ENCODE measurements at regions not wholly inside any gene's neighbourhood (a gene's known extent, or its start where the extent isn't known, plus 50 kb on each side); places are given as distances from the start of the nearest gene placed in this dataset.

GRCh38 chr15:35211240-35211902 lies 126.3 kb upstream of the NANOGP8 start:
- no peak overlapping the region for H3K27ac ChIP-seq (replicated peaks)
- TF ChIP-seq, protein P1, sequence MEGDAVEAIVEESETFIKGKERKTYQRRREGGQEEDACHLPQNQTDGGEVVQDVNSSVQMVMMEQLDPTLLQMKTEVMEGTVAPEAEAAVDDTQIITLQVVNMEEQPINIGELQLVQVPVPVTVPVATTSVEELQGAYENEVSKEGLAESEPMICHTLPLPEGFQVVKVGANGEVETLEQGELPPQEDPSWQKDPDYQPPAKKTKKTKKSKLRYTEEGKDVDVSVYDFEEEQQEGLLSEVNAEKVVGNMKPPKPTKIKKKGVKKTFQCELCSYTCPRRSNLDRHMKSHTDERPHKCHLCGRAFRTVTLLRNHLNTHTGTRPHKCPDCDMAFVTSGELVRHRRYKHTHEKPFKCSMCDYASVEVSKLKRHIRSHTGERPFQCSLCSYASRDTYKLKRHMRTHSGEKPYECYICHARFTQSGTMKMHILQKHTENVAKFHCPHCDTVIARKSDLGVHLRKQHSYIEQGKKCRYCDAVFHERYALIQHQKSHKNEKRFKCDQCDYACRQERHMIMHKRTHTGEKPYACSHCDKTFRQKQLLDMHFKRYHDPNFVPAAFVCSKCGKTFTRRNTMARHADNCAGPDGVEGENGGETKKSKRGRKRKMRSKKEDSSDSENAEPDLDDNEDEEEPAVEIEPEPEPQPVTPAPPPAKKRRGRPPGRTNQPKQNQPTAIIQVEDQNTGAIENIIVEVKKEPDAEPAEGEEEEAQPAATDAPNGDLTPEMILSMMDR (IDR thresholded peaks at IDR 0.05; ENCODE audit: borderline replicate concordance): no peak
- H3K4me1 ChIP-seq: peaks cover 16% of the 10 kb centered on the region
- no peaks in the 10 kb centered on the region for H3K9me3 ChIP-seq (replicated peaks)
- intact Hi-C loops (cut with micrococcal nuclease): no loop called here
- H3K4me3 ChIP-seq: no peak overlapping the region
- no peaks in the 10 kb centered on the region for H3K27me3 ChIP-seq (ENCODE audit: low read depth)
- DNase-seq: no peak
- no peaks in the 10 kb centered on the region for H3K36me3 ChIP-seq

DNA sequence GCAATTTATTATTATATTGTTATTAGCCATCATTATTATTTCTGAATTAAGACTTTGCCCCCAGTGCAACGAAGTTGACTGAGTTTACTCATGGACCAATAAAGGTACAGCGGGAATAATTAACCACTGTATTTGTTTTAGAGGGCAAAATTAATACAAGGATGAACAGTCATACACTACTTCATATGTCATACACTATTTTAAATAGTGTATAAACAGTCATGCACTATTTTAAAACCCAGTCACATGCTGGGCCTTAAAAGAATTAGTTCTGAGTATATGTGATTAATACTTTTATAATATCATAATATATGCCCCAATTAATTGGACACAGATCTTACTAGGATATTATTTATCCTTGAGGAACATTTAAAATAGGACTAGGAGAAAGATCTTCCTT lies 125.3 kb upstream of the NANOGP8 start:
- H3K4me3 ChIP-seq: no peak overlapping the region
- no peaks in the 10 kb centered on the region for H3K9me3 ChIP-seq (replicated peaks)
- peaks cover 16% of the 10 kb centered on the region for H3K4me1 ChIP-seq
- H3K27me3 ChIP-seq (ENCODE audit: low read depth): no peaks in the 10 kb centered on the region
- DNase-seq: no peak
- H3K36me3 ChIP-seq: no peaks in the 10 kb centered on the region
- intact Hi-C loops (cut with micrococcal nuclease): no loop called here
- TF ChIP-seq, protein P1 (IDR thresholded peaks at IDR 0.05; ENCODE audit: borderline replicate concordance): no peak
- H3K27ac ChIP-seq (replicated peaks): no peak overlapping the region

DNA sequence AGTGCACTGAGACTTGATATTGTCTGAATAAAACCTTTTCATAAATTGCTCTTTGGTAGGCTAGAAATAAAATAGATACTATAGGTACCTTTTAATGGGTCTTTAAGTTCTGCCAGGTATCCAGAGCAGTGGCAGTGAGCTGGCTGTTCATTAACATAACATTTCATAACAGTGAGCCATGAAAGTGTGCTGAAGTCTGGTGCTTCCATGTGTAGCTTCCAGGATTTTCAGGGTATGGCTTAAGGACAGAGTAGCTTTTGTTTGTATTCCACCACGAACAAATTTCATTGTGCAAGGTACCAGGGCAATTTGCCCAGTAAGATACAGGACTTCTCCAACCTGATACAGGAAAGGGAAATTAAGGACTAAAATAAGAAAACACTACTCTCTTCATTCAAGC lies 124.7 kb upstream of the NANOGP8 start:
- DNase-seq: no peak
- no peaks in the 10 kb centered on the region for H3K9me3 ChIP-seq (replicated peaks)
- no peak overlapping the region for H3K27ac ChIP-seq (replicated peaks)
- peaks cover 16% of the 10 kb centered on the region for H3K4me1 ChIP-seq
- no peaks in the 10 kb centered on the region for H3K36me3 ChIP-seq
- intact Hi-C loops (cut with micrococcal nuclease): no loop called here
- TF ChIP-seq, protein P1 (IDR thresholded peaks at IDR 0.05; ENCODE audit: borderline replicate concordance): no peak
- no peak overlapping the region for H3K4me3 ChIP-seq
- no peaks in the 10 kb centered on the region for H3K27me3 ChIP-seq (ENCODE audit: low read depth)

DNA sequence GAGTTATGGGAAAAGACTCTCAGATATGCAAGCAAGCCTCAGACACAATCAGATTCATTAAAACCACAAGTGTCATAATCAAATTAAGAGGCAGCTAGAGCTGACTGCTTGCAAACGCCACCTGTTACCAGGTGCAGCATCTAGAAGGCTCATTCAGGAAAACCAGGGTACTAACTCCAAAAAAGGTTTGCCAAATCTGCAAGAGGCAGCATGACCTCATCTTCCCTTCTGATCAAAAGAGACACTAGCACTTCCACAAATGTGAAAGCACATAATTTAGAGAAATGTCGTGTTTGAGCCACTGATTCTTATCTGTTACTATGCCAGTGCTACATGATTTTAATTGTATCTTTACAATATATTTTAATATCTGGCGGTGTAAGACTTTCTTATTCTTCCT lies 123.3 kb upstream of the NANOGP8 start:
- Histone ChIP-seq H3K27me3 (ENCODE audit: low read depth) (no peaks in the 10 kb centered on the region), H3K4me3 (no peak overlapping the region), H3K4me1 (peaks cover 16% of the 10 kb centered on the region), H3K27ac (replicated peaks) (no peak overlapping the region), H3K9me3 (replicated peaks) (no peaks in the 10 kb centered on the region), H3K36me3 (no peaks in the 10 kb centered on the region)
- intact Hi-C loops (cut with micrococcal nuclease): no loop called here
- no peak for DNase-seq
- TF ChIP-seq, protein P1 (IDR thresholded peaks at IDR 0.05; ENCODE audit: borderline replicate concordance): no peak

- TF ChIP-seq, protein P1 (IDR thresholded peaks at IDR 0.05; ENCODE audit: borderline replicate concordance): no peak
- Histone ChIP-seq H3K36me3 (no peaks in the 10 kb centered on the region), H3K4me3 (no peak overlapping the region), H3K9me3 (replicated peaks) (no peaks in the 10 kb centered on the region), H3K27me3 (ENCODE audit: low read depth) (no peaks in the 10 kb centered on the region), H3K4me1 (peaks cover 8% of the 10 kb centered on the region), H3K27ac (replicated peaks) (no peak overlapping the region)
- no peak for DNase-seq
- intact Hi-C loops (cut with micrococcal nuclease): no loop called here
Measured at GRCh38 chr15:35206060-35206675, 121.1 kb upstream of the NANOGP8 start.
